Choroid plexus epithelial cell (primary cell): ENCODE measurements at regions not wholly inside any gene's neighbourhood (a gene's known extent, or its start where the extent isn't known, plus 50 kb on each side); places are given as distances from the start of the nearest gene placed in this dataset.
A peak's percentile ranks its signal among the peaks of the same experiment; 100 is the strongest.
"Not testable (repeated sequence)": the region's sequence is repeated elsewhere in the genome, so short reads cannot be mapped to it uniquely, and the experiment has no call there.

Experiments used
- DNase-seq: peaks from one replicate; pipeline ENCODE4 v3.0.0-alpha.2; 2010; ENCODE audit warnings: low read depth
- H3K4me3 ChIP-seq: 2 replicates; pipeline ENCODE4 v1.5.1; 2011; ENCODE audit warnings: low read depth, mild to moderate bottlenecking, control low read depth, low read length, moderate library complexity
- TF ChIP-seq, protein P1 (sequence below): conservative IDR thresholded peaks from 2 replicates; pipeline ENCODE4 v1.5.1; 2011; ENCODE audit warnings: low read depth, mild to moderate bottlenecking, control low read depth, inconsistent platforms, low read length, moderate library complexity

DNA sequence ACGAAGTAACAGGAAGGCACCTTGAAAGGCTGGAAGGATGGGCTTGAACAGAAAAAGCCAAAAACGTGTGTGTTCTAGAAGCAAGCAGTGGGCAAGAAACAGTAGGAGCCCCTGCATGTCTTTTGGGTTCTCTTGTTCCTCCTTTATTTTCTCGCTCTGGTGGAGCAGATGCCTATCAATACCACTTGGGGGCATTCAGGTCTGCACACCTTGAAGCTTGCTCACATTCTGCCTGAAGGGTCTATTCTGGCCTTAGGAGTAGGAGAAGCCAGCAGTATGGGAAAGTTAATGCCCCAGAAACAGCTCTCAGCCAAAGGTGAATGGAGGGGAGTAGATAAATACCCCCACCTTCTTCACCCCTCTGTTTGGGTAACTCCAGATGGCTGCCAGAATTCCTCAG is 204.5 kb downstream of the TXNL1 start:
- DNase-seq, result no peak
- no peak overlapping the region for H3K4me3 ChIP-seq
- TF ChIP-seq, protein P1, sequence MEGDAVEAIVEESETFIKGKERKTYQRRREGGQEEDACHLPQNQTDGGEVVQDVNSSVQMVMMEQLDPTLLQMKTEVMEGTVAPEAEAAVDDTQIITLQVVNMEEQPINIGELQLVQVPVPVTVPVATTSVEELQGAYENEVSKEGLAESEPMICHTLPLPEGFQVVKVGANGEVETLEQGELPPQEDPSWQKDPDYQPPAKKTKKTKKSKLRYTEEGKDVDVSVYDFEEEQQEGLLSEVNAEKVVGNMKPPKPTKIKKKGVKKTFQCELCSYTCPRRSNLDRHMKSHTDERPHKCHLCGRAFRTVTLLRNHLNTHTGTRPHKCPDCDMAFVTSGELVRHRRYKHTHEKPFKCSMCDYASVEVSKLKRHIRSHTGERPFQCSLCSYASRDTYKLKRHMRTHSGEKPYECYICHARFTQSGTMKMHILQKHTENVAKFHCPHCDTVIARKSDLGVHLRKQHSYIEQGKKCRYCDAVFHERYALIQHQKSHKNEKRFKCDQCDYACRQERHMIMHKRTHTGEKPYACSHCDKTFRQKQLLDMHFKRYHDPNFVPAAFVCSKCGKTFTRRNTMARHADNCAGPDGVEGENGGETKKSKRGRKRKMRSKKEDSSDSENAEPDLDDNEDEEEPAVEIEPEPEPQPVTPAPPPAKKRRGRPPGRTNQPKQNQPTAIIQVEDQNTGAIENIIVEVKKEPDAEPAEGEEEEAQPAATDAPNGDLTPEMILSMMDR, result no peak

DNA sequence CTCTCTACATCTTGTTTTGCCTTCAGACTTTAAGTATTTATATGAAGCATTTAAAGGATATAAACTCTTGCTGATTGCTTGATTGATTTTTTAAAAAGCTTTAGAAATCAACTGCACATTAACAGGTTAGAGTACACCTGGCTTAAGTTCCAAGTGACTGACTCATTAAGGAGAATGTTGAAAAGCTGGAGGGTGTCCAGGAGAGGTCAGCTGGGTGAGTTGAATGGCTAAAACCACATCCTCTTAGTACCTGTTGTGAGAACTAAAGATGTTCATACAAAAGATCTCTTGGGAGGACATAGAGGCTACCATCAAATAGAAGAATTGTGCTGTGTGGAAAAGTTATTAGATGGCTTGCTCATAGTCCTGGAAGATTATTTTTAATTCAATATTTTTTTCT is 206.8 kb downstream of the TXNL1 start:
- TF ChIP-seq, protein P1, result no peak
- DNase-seq, result peak; percentile 6
- H3K4me3 ChIP-seq, result no peak overlapping the region

DNA sequence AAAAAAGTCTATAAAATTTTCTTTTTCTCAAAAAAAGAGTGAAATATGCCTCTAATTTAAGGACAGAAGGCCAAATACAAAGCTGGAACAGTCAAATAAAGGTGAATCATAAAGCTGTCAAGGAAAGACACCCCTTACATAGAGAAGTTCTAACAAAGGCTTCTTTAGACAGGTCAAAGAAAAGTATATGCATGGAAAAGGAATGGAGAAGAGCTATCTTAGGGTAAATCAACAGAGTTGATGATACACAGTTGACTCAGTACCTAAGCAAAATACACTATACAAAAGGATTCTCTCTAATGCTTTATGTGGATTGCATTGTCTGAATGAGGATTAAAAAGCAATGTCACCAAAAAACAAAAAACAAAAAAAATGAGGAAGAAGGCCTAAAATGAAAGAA is 214.8 kb downstream of the TXNL1 start:
- TF ChIP-seq, protein P1, result no peak
- DNase-seq, result no peak
- H3K4me3 ChIP-seq, result no peak overlapping the region

DNA sequence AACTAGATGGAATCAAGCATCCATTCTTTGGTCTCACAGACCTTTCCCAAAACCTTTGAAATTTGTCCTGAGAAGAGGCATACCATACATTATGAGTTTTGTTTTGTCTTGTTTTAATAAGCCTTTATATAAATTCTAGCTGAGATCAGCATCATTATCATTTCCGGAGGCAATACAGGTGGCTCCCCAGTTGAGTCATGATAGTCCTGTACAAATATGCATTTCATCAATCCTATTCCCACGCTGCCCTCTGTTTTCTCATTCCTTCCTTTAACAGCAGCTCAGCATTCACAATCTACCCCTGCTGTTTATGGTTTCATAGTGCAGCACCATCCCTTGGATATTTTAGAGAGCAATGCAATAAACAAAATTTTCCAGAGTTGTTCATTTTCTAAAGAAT is 216.7 kb downstream of the TXNL1 start:
- no peak for DNase-seq
- TF ChIP-seq, protein P1, result no peak
- no peak overlapping the region for H3K4me3 ChIP-seq

DNA sequence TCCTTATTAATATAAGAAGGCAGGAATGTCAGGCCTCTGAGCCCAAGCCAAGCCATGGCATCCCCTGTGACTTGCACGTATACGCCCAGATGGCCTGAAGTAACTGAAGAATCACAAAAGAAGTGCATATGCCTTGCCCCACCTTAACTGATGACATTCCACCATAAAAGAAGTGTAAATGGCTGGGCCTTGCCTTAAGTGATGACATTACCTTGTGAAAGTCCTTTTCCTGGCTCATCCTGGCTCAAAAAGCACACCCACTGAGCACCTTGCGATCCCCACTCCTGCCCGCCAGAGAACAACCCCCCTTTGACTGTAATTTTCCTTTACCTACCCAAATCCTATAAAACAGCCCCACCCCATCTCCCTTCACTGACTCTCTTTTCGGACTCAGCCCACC is 217.5 kb downstream of the TXNL1 start:
- not testable (repeated sequence) for H3K4me3 ChIP-seq, DNase-seq

DNA sequence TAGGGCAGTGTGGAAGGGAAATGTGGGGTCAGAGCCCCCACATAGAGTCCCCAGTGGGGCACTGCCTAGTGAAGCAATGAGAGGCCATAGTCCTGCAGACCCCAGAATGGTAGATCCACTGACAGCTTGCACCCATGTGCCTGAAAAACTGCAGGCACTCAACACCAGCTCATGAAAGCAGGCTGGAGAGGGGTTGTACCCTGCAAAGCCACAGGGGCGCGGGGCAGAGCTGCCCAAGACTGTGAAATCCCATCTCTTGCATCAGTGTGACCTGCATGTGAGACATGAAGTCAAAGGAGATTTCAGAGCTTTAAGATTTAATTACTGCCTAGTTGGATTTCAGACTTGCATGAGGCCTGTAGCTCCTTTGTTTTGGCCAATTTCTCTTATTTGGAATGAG is 224.0 kb downstream of the TXNL1 start:
- TF ChIP-seq, protein P1, result no peak
- DNase-seq, result no peak

DNA sequence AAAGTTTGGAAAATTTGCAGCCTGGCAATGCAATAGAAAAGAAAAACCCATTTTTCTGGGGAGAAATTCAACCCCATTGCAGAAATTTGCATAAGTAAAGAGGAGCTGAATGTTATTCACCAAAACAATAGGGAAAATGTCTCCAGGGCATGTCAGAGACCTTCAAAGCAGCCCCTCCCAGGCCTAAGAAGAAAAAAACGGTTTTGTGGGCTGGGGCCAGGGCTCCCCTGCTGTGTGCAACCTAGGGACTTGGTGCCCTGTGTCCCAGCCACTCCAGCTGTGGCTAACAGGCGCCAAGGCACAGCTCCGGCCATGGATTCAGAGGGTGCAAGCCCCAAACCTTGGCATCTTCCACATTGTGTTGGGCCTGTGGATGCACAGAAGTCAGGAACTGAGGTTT is 224.5 kb downstream of the TXNL1 start:
- no peak for DNase-seq
- TF ChIP-seq, protein P1, result no peak
- H3K4me3 ChIP-seq, result no peak overlapping the region

More for the DNA sequence above, 224.0 kb downstream of the TXNL1 start:
- no peak overlapping the region for H3K4me3 ChIP-seq

DNA sequence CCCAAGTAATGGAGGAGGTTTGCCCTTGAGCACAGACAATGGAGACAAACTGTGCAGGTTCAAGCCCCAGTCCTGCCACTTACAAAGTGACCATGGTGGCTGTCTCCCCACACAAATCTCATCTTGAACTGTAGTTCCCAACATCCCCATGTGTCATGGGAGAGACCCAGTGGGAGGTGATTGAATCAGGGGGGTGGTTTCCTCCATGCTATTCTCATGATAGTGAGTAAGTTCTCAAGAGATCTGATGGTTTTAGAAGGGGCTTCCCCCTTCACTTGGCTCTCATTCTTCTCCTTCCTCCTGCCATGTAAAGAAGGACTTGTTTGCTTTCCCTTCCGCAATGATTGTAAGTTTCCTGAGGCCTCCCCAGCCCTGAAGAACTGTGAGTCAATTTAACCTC is 225.4 kb downstream of the TXNL1 start:
- TF ChIP-seq, protein P1, result no peak
- no peak overlapping the region for H3K4me3 ChIP-seq
- DNase-seq, result no peak
